ENCODE measurements at regions not wholly inside any gene's neighbourhood (a gene's known extent, or its start where the extent isn't known, plus 50 kb on each side); places are given as distances from the start of the nearest gene placed in this dataset.

DNA sequence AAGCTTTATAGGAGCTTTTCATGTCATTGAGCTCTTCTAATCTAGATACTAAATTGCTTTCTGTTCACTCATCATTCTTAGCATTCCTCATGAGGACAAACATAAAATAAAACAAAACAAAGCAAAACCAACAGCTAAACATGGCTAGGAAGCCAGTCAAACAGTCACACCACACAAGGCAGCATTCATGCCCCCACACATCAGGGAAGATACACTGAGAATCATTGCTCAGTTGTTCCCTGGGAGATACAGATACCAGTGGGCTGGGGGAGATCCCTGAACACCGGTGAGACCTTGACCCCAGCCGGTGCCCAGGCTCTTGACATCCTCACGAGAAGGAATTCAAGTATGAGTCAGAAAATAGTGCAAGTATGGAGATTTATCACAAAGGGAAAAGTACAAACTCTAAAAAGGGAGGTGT is 177.9 kb upstream of the ARL4C start:
- H3K4me3 ChIP-seq = no peak overlapping the region
- TF ChIP-seq, protein P1, sequence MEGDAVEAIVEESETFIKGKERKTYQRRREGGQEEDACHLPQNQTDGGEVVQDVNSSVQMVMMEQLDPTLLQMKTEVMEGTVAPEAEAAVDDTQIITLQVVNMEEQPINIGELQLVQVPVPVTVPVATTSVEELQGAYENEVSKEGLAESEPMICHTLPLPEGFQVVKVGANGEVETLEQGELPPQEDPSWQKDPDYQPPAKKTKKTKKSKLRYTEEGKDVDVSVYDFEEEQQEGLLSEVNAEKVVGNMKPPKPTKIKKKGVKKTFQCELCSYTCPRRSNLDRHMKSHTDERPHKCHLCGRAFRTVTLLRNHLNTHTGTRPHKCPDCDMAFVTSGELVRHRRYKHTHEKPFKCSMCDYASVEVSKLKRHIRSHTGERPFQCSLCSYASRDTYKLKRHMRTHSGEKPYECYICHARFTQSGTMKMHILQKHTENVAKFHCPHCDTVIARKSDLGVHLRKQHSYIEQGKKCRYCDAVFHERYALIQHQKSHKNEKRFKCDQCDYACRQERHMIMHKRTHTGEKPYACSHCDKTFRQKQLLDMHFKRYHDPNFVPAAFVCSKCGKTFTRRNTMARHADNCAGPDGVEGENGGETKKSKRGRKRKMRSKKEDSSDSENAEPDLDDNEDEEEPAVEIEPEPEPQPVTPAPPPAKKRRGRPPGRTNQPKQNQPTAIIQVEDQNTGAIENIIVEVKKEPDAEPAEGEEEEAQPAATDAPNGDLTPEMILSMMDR (IDR thresholded peaks at IDR 0.05) = no peak
- H3K27ac ChIP-seq = no peak overlapping the region

DNA sequence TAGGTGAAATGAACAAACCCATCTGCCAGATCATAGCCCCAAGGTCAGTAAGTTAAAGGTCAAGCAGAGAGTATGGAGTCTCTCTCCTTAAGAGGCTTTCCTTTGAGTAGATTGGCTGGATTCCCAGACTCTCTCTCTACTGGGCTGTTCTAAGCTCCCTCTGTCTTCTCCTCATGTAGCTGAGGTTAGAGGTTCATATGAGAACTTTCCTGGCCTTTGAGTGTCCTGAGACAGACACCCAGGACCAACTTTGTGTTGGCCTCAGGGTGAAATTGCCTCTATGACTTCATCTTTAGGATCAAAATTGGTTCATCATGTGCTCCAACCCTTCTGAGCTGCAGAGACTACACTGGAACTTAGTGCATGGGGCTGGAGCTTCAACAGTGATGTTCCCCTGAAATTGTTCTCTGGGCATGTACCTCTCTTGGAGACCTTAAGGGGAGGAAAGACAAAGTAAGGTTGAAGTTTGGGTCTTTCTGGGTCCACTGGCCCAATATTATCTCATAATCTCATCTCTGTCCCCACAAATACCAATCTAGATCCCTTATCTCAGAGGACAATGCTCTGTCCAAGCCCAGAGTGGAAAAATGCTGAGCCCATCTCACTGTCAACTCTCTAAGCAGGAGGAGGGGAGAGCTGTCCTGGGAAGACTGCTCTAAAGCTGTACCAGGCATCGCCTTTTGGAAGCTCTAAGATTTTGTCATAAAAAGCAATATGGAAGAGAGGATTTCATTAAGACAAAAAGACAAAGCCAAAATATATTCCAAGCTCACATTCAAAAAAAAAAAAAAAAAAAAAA is 177.3 kb upstream of the ARL4C start:
- TF ChIP-seq, protein P1 (IDR thresholded peaks at IDR 0.05) = no peak
- no peak for DNase-seq (ENCODE audit: low spot score)
- Histone ChIP-seq H3K27ac (no peak overlapping the region), H3K4me3 (no peak overlapping the region)

More for the DNA sequence above, 177.9 kb upstream of the ARL4C start:
- DNase-seq (ENCODE audit: low spot score) = no peak

DNA sequence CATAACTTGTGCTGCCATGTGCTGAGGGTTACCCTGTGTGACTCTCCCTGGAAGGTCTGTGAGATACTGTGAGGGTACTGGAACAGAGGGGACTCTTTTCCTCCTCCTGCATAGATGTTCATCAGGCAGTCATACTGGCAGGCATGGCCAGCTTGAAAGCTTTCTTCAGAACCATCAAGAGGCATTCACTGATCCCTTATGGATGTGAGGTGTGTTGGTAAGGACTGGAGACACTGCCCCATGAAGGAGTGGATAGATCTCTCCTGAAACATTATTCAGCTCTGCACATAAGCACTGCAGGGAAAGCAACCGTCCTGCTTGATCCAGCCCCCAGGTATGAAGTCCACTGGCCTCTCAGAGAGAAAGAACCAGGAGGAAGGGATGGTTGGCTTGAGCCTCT is 176.6 kb upstream of the ARL4C start:
- Histone ChIP-seq H3K4me3 (no peak overlapping the region), H3K27ac (no peak overlapping the region)
- no peak for DNase-seq (ENCODE audit: low spot score)
- TF ChIP-seq, protein P1 (IDR thresholded peaks at IDR 0.05) = no peak

DNA sequence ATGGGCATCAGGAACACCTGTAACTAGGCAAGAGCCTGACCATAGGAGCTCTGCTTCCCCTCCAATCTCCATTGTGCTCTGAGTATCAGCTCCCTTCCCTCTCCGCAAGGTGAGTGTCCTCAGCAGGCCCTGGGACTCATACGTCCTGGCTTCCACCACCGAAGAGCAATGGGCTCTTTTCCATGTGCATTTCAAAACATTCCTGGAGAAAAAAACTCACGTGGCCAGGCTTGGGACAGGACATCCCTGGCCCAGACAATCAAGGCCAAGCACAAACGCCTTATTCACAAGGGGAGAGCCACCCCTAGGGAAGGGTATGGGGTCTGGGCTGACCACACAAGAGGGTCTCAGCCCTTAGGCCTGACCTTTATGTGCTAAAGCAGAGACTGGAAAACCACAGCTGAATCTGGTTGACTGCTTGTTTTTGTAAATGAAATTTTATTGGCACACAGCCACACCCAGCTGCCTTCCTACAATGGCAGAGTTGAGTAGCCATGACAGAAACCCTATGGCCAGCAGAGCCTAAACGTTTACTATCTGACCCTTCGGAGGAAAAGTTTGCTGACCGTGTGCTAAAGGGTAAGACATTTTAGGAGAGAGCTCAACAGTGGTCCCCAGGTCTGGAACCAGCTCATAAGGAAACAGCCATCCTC is 175.7 kb upstream of the ARL4C start:
- Histone ChIP-seq H3K4me3 (no peak overlapping the region), H3K27ac (no peak overlapping the region)
- TF ChIP-seq, protein P1 (IDR thresholded peaks at IDR 0.05) = no peak
- no peak for DNase-seq (ENCODE audit: low spot score)

DNA sequence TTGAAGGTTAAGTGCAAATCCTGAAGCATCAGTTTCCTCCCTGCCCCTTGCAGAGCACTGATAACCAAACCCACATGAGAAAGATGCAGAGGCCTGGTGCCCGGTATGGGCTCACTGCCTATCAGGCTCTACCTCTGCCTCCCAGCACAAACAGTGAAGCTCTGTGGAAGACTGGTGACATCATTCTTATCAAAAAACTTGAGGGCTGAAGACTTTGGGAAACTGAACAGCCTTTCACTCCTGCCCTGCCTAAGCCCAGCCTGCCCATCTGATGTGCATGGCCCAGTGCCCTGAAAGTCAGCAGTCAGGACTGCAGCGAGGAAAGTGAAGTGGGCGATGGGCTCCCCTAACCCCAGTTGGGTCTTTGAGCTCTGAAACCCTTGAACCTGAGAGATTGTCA is 174.8 kb upstream of the ARL4C start:
- TF ChIP-seq, protein P1 (IDR thresholded peaks at IDR 0.05) = no peak
- Histone ChIP-seq H3K27ac (no peak overlapping the region), H3K4me3 (no peak overlapping the region)
- no peak for DNase-seq (ENCODE audit: low spot score)

DNA sequence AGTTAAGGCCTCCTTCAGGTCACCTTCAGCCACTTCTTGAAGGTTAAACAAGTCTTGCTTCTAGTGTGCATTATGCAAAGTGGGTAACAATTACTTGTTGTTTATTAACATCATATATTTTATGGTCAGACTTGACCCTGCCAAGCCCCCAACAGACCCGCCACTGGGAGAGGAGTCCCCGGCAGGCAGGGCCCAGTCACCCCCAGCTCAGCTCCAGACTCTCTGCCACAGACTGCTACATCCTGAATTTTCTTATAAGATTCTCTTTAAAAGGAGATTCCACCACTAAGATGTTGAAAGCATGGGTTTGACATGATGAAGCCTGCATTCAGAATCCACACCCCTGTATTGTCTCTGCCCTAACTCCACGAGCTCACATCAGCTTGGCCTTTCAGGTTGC is 174.3 kb upstream of the ARL4C start:
- TF ChIP-seq, protein P1 (IDR thresholded peaks at IDR 0.05) = no peak

DNA sequence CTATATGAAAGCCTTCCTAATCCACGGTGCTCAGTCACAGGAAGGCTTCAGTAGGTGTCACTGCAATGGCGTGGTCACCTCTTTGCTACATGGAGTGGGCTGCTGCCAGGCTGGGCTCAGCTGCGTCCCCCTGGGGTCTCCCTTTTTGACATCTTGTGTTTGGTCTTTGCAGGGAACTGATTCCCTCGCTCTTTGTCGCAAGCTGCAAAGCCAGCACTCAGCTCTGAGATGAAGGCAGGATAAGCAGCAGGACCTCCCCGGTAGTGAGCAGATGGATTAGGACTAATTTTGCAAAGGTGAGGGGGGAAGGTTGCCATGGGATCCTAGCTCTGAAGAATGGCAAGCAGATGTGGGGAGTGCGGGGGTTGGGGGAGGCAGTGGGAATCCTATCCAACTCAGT is 173.9 kb upstream of the ARL4C start:
- no peak overlapping the region for H3K4me3 ChIP-seq
- TF ChIP-seq, protein P1 (IDR thresholded peaks at IDR 0.05) = no peak
- H3K27ac ChIP-seq = no peak overlapping the region
- DNase-seq (ENCODE audit: low spot score) = no peak

More for the DNA sequence above, 174.3 kb upstream of the ARL4C start:
- Histone ChIP-seq H3K4me3 (no peak overlapping the region), H3K27ac (no peak overlapping the region)
- no peak for DNase-seq (ENCODE audit: low spot score)

All from coronary artery (tissue), 2 donors.